ENCODE measurements at regions not wholly inside any gene's neighbourhood (a gene's known extent, or its start where the extent isn't known, plus 50 kb on each side); places are given as distances from the start of the nearest gene placed in this dataset.

GRCh38 chr12:4002601-4003000 is 129.4 kb upstream of the PARP11 start:
- H2AFZ ChIP-seq (ENCODE audit: low read depth, low read length, poor library complexity, severe bottlenecking) = no peak overlapping the region
- no peak overlapping the region for H3K9ac ChIP-seq (ENCODE audit: low read length)
- peaks cover 17% of the 10 kb centered on the region; the same call in 1 of the 2 replicates for H3K27me3 ChIP-seq (ENCODE audit: insufficient read depth, low read length)
- no peaks in the 10 kb centered on the region for H3K36me3 ChIP-seq (ENCODE audit: control insufficient read depth in 1 of 2, insufficient read depth in 2 of 2, low read length in 2 of 2)
- H3K9me3 ChIP-seq (ENCODE audit: control insufficient read depth in 1 of 2, insufficient read depth in 1 of 2, low read depth in 1 of 2, low read length in 2 of 2) = no peaks in the 10 kb centered on the region; a peak in 1 of 4 replicates
- ChIA-PET POLR2A (no interaction called here), RAD21 (ENCODE audit: low non-redundant PET in 1 of 2, low total read pairs in 2 of 2, uncharacterized antibody in 2 of 2, unreplicated experiment in 2 of 2) (no interaction called here), CTCF (no interaction called here)
- intact Hi-C loops (cut with micrococcal nuclease) = no loop called here
- no peaks in the 10 kb centered on the region for H4K20me1 ChIP-seq (ENCODE audit: insufficient read depth)
- no peaks in the 10 kb centered on the region for H3K9me2 ChIP-seq (ENCODE audit: insufficient read depth)
- TF ChIP-seq ELF1 (IDR thresholded peaks at IDR 0.05; ENCODE audit: borderline replicate concordance, low read depth) (no peak), POLR2AphosphoS5 (IDR thresholded peaks at IDR 0.05; ENCODE audit: low read depth, low read length) (no peak), ATF3 (IDR thresholded peaks at IDR 0.05) (no peak), SP1 (IDR thresholded peaks at IDR 0.05; ENCODE audit: low read depth) (no peak), CTCF (IDR thresholded peaks at IDR 0.05 in 2 of 3, conservative IDR thresholded peaks at IDR 0.05 in 1 of 3; ENCODE audit: borderline replicate concordance in 1 of 3, insufficient read depth in 1 of 3, low read depth in 2 of 3, low read length in 2 of 3) (no peak), CEBPB (IDR thresholded peaks at IDR 0.05; ENCODE audit: low read depth) (no peak), ZNF274 (IDR thresholded peaks at IDR 0.05; ENCODE audit: low read depth, low read length) (no peak), POLR2A (IDR thresholded peaks at IDR 0.05; ENCODE audit: borderline replicate concordance, extremely low read depth, insufficient read depth, insufficient read length) (no peak), SIN3A (IDR thresholded peaks at IDR 0.05; ENCODE audit: low read depth) (no peak), JUND (IDR thresholded peaks at IDR 0.05) (no peak), TCF7L2 (IDR thresholded peaks at IDR 0.05; ENCODE audit: borderline replicate concordance, extremely low read depth, insufficient read depth, insufficient read length) (no peak), ZFX (IDR thresholded peaks at IDR 0.05) (no peak), ZBTB33 (IDR thresholded peaks at IDR 0.05; ENCODE audit: extremely low read depth, insufficient replicate concordance, low read length) (no peak), REST (IDR thresholded peaks at IDR 0.05; ENCODE audit: low read depth) (no peak), EZH2phosphoT487 (IDR thresholded peaks at IDR 0.05; ENCODE audit: borderline replicate concordance) (no peak), MAX (IDR thresholded peaks at IDR 0.05) (no peak)
- H3K4me2 ChIP-seq (ENCODE audit: low read length) = no peak overlapping the region
- ATAC-seq = no peak
- DNase-seq (ENCODE audit: low read depth, low spot score) = no peak
- H3K27ac ChIP-seq (ENCODE audit: low read depth, low read length) = no peak overlapping the region
- H3K79me2 ChIP-seq (ENCODE audit: insufficient read depth, low read length) = no peaks in the 10 kb centered on the region
- H3K4me3 ChIP-seq (replicated peaks in 1 of 2; ENCODE audit: low read depth in 1 of 2, low read length in 2 of 2) = no peak overlapping the region
- H3K4me1 ChIP-seq (ENCODE audit: control insufficient read depth in 1 of 2, insufficient read depth in 2 of 2, low read length in 2 of 2) = peaks cover 0 to 8% of the 10 kb centered on the region in 2 experiments; a peak in 2 of 4 replicates
- BruUV-seq (replicated peaks) = no TSS peak

Data from HCT116 (cell line).